GM18867 (cell line): ENCODE measurements at regions not wholly inside any gene's neighbourhood (a gene's known extent, or its start where the extent isn't known, plus 50 kb on each side); places are given as distances from the start of the nearest gene placed in this dataset.

Experiments
- ATAC-seq: cut with Tn5 transposase; IDR thresholded peaks from one replicate; pipeline ENCODE4 v1.9.1; 2021; ENCODE audit warnings: mild to moderate bottlenecking, moderate library complexity; ENCODE audit not compliant: unreplicated experiment

DNA sequence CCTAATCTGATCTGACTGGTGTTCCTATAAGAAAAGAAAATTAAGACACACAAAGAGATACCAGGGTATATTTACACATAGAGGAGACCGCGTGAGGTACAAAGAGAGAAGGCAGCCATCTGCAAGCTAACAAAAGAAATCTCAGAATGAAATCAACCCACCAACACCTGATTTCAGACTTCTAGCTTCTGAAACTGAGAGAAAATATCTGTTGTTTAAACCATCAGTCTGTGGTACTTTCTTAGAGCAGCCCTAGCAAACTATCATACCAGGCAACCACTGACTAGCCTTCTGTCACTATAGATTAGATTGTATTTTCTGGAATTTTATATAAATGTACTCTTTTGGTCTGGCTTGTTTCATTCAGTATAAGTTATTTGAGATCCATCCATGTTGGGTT lies 779.3 kb upstream of the ACO1 start:
- no peak for ATAC-seq

DNA sequence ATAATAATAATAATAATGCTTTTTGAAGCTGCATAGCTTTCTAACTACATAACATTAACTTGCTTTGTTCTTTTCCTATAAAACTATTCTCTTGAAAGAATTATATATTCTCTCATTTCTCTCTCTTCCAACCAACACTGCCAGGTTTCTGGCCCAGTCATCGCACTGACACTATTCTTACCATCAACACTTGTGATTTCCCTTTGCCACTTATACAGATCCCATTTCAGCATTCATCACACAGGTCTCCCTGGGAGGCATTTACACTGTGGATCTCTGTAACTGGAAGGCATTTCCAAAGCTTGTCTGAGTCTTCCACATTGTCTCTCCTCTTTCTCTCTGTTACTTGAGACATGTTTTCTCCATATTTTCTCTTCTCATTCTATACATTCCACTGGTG lies 777.8 kb upstream of the ACO1 start:
- no peak for ATAC-seq

DNA sequence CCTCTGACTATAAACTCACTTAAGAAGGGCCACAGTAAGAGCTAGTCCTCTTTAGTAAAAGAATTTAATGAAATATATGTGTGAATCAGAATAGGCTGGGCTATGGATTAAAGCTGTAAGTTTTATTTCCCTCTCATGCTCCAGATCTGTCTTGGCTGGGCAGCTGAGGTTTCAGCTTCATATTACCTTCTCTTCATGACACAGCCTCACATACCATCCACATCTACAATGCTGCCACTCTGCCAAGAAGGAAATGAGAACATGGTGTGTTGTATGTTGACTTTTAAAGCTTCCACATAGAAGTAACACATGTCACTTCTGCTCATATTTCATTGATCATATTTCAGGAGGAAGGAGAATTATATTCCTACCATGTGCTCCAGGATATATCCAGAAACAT lies 776.0 kb upstream of the ACO1 start:
- ATAC-seq, result no peak

- no peak for ATAC-seq
Observed at GRCh38 chr9:31608881-31609280, 775.6 kb upstream of the ACO1 start.

DNA sequence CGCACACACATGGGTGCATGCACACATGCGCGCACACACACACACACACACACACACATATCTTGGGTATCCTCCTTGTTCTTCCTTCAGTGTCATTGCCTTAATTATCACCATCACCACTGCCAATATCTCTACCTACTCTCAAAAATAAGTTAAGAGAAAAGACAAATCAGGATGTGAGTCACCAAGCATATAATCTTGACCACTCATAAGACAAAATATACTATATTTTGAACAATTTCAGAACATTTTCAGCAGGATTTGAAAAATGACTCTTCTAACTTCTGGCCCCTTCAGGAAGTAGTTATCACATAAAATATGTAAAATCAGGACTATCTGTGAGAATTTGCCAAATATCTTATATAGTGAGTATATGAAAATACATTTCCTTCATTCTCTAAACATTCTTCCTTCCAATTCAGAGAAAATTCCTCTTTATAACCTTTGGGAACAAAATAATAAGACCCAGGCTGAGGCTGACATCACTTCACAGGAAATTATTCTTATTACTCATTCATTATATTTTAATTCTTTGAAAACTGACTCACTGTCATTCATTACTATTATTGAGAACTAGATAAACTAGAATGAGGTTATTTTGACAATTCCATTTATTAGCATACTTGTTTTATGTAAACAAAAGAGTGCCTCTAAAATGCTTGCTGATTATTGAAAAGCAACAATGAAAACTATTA lies 772.0 kb upstream of the ACO1 start:
- ATAC-seq, result no peak

DNA sequence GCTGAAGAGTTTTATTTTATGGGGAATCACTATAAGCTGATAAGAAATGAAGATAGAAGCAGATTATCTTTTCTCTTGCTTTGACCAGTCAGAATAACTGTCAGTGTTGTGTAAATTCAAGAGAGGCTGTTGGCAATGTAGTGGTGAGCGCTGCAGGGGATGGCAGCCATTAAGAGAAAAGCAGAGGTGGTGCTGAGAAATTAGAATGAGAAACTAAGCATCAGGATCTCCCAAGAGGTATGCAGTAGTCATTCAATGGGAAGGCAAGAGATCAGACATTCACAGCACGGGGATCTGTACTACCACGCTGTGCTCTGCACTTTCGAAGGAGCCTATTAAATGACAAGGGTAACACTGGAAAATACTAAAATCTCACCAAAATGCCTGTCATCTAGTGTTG lies 768.5 kb upstream of the ACO1 start:
- ATAC-seq, result no peak

DNA sequence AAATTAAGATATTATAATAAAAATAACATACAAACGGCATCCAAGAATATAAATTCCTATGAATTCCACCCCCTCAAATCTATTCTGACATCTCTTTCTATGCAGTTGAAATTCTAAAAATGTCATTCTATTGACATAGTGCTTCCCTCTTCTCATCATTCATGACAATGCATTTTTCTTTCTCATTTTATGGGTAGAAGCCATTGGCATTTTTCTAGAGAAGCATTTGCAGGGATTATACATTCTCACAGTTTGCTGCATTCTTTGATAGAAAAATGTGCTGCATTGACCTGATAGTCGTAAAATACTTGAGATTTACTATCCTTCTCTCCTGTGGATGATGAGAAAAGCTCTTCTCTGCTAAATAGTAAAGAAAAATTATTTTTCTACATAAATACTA lies 760.9 kb upstream of the ACO1 start:
- ATAC-seq, result no peak

DNA sequence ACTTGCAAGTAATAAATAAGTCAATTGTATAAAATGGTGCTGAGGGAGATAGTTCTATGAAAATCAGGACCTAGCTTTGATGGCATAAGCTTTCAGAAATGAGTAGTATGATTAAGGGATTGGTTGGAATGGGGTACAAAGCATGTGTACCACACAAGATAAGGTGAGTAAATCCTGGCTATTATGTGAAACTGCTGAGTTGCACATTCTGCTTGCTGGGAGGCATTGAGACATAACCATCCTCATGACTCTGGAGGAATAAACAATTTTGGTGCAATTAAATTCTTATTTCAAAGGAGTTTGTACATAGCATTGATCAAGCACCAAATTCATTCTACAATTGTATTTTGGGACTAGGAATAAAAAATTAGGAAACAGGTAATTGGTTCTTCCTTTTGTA lies 755.2 kb upstream of the ACO1 start:
- no peak for ATAC-seq

DNA sequence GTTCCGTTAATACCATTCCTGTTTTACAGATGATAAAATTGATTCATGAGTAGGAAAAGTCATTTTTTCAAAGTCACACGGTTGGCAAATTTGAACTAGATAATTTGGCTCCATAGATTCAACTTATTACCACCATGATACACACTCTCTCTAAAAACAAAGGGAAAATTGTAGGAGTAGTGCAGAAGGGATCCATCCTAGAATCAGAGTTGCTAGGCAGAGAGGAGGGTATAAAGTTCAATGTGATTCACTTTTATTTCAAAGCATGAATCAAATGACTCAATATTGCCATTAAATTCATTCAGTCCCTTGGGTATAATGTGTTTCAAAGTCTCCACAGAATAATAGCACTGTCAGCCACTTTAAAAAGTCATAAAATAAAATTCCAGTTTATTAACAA lies 747.2 kb upstream of the ACO1 start:
- ATAC-seq, result no peak

DNA sequence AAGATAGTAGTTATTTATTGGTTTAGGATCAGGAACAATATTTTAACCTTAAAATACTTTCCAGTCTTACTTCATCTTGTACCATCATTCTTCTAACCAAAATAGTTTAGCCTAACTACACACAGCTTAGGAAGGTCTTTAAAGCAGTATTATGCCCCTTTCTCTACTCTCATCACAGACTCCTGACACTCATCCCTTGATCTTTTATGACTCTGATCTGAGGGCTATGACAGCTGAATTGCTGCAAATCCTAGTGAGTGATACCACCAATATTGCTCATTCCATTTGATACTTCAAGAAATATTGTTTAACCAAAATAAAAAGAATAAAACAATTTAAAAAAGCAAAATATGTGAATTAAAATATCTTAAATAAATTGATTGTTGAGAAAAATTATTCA lies 746.6 kb upstream of the ACO1 start:
- no peak for ATAC-seq

- ATAC-seq, result no peak
Observed at GRCh38 chr9:31639451-31639850, 745.0 kb upstream of the ACO1 start.

- ATAC-seq, result no peak
Observed at GRCh38 chr9:31669311-31669710, 715.1 kb upstream of the ACO1 start.

DNA sequence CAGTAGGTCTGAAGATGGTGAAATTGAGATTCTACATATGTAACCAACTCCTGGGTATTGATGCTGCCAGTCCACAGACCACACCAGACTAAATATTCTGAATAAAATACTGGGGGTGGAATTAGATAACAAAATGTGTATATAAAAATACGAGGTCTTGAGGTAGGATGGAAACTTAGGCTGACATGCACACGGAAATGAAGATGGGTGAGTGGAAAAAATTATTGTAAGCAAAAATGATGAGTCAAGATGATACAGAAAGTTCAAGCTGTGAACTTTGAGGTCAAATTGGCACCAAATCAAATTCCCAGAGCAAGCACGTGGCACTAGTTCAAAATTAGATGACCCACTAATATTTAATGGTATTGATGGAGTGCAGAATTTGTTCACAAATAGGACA lies 713.4 kb upstream of the ACO1 start:
- peak; percentile 75 for ATAC-seq

- no peak for ATAC-seq
Observed at GRCh38 chr9:31674264-31674663, 710.2 kb upstream of the ACO1 start.

GRCh38 chr9:31677415-31677814 lies 707.0 kb upstream of the ACO1 start:
- no peak for ATAC-seq

GRCh38 chr9:31677877-31678276 lies 706.6 kb upstream of the ACO1 start:
- ATAC-seq, result no peak

GRCh38 chr9:31683116-31683515 lies 701.3 kb upstream of the ACO1 start:
- ATAC-seq, result no peak

GRCh38 chr9:31697956-31698355 lies 686.5 kb upstream of the ACO1 start:
- no peak for ATAC-seq

GRCh38 chr9:31699836-31700235 lies 684.6 kb upstream of the ACO1 start:
- no peak for ATAC-seq

- no peak for ATAC-seq
Observed at GRCh38 chr9:31700252-31701045, 684.0 kb upstream of the ACO1 start.

- no peak for ATAC-seq
Observed at GRCh38 chr9:31702957-31703356, 681.5 kb upstream of the ACO1 start.

DNA sequence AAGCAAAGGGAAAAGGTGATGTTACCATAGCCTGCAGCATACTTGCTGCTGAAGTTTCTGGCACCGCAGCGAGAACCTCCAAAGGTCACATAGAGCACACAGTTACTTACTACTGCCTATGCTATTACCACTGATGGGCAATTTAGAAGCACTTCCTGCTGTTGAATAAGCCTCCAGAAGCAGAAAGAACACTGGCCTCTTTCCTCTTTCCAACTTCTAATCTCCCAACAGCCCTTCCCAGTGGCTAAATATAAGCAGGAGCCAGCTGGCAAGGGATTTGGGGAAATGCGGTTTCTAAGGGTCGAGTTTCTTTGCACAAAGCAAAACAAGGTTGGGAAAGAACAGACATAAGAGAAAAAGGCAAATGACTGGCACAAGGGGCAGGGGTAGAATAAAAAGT lies 669.2 kb upstream of the ACO1 start:
- ATAC-seq, result no peak

GRCh38 chr9:31719262-31719661 lies 665.2 kb upstream of the ACO1 start:
- no peak for ATAC-seq
